ENCODE measurements at regions not wholly inside any gene's neighbourhood (a gene's known extent, or its start where the extent isn't known, plus 50 kb on each side); places are given as distances from the start of the nearest gene placed in this dataset.

DNA sequence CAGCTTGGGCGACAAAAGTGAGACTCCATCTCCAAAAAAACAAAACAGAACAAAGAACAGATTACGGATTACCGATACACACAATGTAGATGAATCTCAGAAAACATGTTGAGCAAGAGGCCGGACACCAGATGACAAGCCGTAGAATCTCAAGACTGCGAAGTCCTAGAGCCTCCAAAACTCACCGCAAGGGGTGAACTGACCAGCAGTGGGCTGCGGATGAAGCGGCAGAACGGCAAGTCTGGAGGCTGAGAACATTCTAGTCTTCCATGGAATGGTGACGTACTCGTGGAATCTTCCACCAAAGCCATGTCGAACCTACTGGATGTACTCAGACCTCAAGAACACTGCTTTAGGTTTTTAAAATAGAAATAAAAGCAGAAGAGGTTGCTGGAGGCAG lies 198.8 kb downstream of the NDUFA10 start:
- Histone ChIP-seq H3K4me1 (ENCODE audit: control insufficient read depth, extremely low read depth, insufficient read depth, low read length) (no peaks in the 10 kb centered on the region), H3K79me2 (ENCODE audit: control insufficient read depth, insufficient read depth, low read length) (no peaks in the 10 kb centered on the region), H3K9ac (ENCODE audit: insufficient read depth, low read length) (no peak overlapping the region), H3K27ac (ENCODE audit: insufficient read depth, low read length) (no peak overlapping the region), H3K4me3 (replicated peaks in 1 of 4; ENCODE audit: control extremely low read depth in 1 of 4, insufficient read depth in 1 of 4, low read depth in 3 of 4, low read length in 4 of 4) (no peak overlapping the region), H3K4me2 (ENCODE audit: extremely low read depth, insufficient read depth, low read length) (no peak overlapping the region), H3K9me3 (ENCODE audit: control insufficient read depth, insufficient read depth, low read depth, low read length) (no peaks in the 10 kb centered on the region), H3K27me3 (ENCODE audit: control insufficient read depth, insufficient read depth, low read length) (no peaks in the 10 kb centered on the region), H2AFZ (ENCODE audit: low read length) (no peak overlapping the region), H3K36me3 (ENCODE audit: control insufficient read depth, insufficient read depth, low read length) (no peaks in the 10 kb centered on the region), H4K20me1 (ENCODE audit: control insufficient read depth, extremely low read depth, insufficient read depth, low read length) (no peaks in the 10 kb centered on the region)
- no peak for TF ChIP-seq EZH2 (IDR thresholded peaks at IDR 0.05; ENCODE audit: low read length, missing control alignments)
- TF ChIP-seq, protein P1, sequence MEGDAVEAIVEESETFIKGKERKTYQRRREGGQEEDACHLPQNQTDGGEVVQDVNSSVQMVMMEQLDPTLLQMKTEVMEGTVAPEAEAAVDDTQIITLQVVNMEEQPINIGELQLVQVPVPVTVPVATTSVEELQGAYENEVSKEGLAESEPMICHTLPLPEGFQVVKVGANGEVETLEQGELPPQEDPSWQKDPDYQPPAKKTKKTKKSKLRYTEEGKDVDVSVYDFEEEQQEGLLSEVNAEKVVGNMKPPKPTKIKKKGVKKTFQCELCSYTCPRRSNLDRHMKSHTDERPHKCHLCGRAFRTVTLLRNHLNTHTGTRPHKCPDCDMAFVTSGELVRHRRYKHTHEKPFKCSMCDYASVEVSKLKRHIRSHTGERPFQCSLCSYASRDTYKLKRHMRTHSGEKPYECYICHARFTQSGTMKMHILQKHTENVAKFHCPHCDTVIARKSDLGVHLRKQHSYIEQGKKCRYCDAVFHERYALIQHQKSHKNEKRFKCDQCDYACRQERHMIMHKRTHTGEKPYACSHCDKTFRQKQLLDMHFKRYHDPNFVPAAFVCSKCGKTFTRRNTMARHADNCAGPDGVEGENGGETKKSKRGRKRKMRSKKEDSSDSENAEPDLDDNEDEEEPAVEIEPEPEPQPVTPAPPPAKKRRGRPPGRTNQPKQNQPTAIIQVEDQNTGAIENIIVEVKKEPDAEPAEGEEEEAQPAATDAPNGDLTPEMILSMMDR (conservative IDR thresholded peaks at IDR 0.05 in 1 of 2, IDR thresholded peaks at IDR 0.05 in 1 of 2; ENCODE audit: low read depth in 1 of 2, low read length in 2 of 2) = no peak
- no peak for DNase-seq (ENCODE audit: low read depth in 2 of 2)

DNA sequence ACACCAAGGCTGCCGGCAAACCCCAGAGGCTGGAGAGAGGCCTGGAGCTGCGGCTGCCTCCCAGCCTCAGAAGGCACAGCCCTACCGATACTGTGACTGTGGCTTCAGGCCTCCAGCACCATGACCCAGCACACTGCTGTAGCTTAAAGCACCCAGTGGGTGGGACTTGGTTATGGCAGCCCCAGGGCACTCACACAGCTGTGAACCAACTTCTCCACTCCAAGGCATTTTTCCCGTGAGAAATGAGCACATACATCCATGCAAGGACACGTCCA lies 199.5 kb downstream of the NDUFA10 start:
- no peaks in the 10 kb centered on the region for H3K27me3 ChIP-seq (ENCODE audit: control insufficient read depth, insufficient read depth, low read length)
- H3K4me2 ChIP-seq (ENCODE audit: extremely low read depth, insufficient read depth, low read length) = no peak overlapping the region
- DNase-seq (ENCODE audit: low read depth in 2 of 2) = no peak
- no peaks in the 10 kb centered on the region for H3K9me3 ChIP-seq (ENCODE audit: control insufficient read depth, insufficient read depth, low read depth, low read length)
- H2AFZ ChIP-seq (ENCODE audit: low read length) = no peak overlapping the region
- H3K79me2 ChIP-seq (ENCODE audit: control insufficient read depth, insufficient read depth, low read length) = no peaks in the 10 kb centered on the region
- H3K27ac ChIP-seq (ENCODE audit: insufficient read depth, low read length) = no peak overlapping the region
- no peaks in the 10 kb centered on the region for H3K36me3 ChIP-seq (ENCODE audit: control insufficient read depth, insufficient read depth, low read length)
- H3K4me1 ChIP-seq (ENCODE audit: control insufficient read depth, extremely low read depth, insufficient read depth, low read length) = no peaks in the 10 kb centered on the region
- no peaks in the 10 kb centered on the region for H4K20me1 ChIP-seq (ENCODE audit: control insufficient read depth, extremely low read depth, insufficient read depth, low read length)
- TF ChIP-seq, protein P1 (conservative IDR thresholded peaks at IDR 0.05 in 1 of 2, IDR thresholded peaks at IDR 0.05 in 1 of 2; ENCODE audit: low read depth in 1 of 2, low read length in 2 of 2) = no peak
- no peak for TF ChIP-seq EZH2 (IDR thresholded peaks at IDR 0.05; ENCODE audit: low read length, missing control alignments)
- no peak overlapping the region for H3K4me3 ChIP-seq (replicated peaks in 1 of 4; ENCODE audit: control extremely low read depth in 1 of 4, insufficient read depth in 1 of 4, low read depth in 3 of 4, low read length in 4 of 4)
- H3K9ac ChIP-seq (ENCODE audit: insufficient read depth, low read length) = no peak overlapping the region

DNA sequence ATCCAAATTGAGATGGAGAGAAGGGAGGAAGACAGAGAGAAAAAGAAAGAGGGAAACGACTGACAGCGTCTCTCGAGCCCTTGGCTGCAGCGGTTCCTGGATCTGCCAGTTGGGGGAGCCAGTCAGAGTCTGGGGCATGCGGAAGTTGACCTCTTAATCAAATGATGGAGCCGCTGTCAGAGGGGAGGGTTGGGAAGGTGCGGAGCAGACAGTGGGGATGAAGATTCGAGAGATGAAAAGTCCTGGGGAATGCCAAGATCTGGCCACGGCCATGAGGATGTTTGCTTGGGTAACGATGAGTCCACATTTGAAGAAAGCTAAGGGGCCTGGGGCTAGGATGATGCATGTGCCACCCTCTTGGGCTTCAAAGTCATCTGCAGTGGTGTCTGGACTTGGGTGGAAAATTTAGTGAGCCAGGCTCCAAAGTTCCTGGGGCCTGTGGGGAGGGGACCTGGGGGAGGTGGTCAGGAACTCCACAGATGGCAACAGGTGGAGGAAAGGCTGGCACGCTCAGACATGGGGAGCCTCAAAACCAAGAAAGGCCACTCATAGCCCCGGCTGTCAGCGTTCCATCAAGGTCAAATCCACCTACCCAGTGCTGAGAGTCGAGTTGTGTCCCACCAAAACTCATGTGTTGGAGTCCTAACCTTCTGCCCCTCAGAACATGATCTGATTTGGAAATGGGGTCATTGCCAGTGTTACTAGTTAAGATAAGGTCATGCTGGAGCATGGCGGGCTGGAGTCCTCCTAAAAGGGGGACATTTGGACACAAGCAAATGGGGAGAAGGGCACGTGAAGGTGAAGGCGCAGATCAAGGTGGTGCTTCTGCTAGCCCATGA lies 200.1 kb downstream of the NDUFA10 start:
- no peak overlapping the region for H3K4me3 ChIP-seq (replicated peaks in 1 of 4; ENCODE audit: control extremely low read depth in 1 of 4, insufficient read depth in 1 of 4, low read depth in 3 of 4, low read length in 4 of 4)
- no peak overlapping the region for H3K27ac ChIP-seq (ENCODE audit: insufficient read depth, low read length)
- H3K9ac ChIP-seq (ENCODE audit: insufficient read depth, low read length) = no peak overlapping the region
- no peaks in the 10 kb centered on the region for H3K79me2 ChIP-seq (ENCODE audit: control insufficient read depth, insufficient read depth, low read length)
- no peaks in the 10 kb centered on the region for H3K9me3 ChIP-seq (ENCODE audit: control insufficient read depth, insufficient read depth, low read depth, low read length)
- H2AFZ ChIP-seq (ENCODE audit: low read length) = no peak overlapping the region
- H3K4me2 ChIP-seq (ENCODE audit: extremely low read depth, insufficient read depth, low read length) = no peak overlapping the region
- H3K4me1 ChIP-seq (ENCODE audit: control insufficient read depth, extremely low read depth, insufficient read depth, low read length) = no peaks in the 10 kb centered on the region
- TF ChIP-seq, protein P1 (conservative IDR thresholded peaks at IDR 0.05 in 1 of 2, IDR thresholded peaks at IDR 0.05 in 1 of 2; ENCODE audit: low read depth in 1 of 2, low read length in 2 of 2) = no peak
- H3K36me3 ChIP-seq (ENCODE audit: control insufficient read depth, insufficient read depth, low read length) = no peaks in the 10 kb centered on the region
- H3K27me3 ChIP-seq (ENCODE audit: control insufficient read depth, insufficient read depth, low read length) = no peaks in the 10 kb centered on the region
- no peaks in the 10 kb centered on the region for H4K20me1 ChIP-seq (ENCODE audit: control insufficient read depth, extremely low read depth, insufficient read depth, low read length)
- DNase-seq (ENCODE audit: low read depth in 2 of 2) = no peak
